ENCODE measurements at regions not wholly inside any gene's neighbourhood (a gene's known extent, or its start where the extent isn't known, plus 50 kb on each side); places are given as distances from the start of the nearest gene placed in this dataset.
"Not testable (repeated sequence)": the region's sequence is repeated elsewhere in the genome, so short reads cannot be mapped to it uniquely, and the experiment has no call there.

DNA sequence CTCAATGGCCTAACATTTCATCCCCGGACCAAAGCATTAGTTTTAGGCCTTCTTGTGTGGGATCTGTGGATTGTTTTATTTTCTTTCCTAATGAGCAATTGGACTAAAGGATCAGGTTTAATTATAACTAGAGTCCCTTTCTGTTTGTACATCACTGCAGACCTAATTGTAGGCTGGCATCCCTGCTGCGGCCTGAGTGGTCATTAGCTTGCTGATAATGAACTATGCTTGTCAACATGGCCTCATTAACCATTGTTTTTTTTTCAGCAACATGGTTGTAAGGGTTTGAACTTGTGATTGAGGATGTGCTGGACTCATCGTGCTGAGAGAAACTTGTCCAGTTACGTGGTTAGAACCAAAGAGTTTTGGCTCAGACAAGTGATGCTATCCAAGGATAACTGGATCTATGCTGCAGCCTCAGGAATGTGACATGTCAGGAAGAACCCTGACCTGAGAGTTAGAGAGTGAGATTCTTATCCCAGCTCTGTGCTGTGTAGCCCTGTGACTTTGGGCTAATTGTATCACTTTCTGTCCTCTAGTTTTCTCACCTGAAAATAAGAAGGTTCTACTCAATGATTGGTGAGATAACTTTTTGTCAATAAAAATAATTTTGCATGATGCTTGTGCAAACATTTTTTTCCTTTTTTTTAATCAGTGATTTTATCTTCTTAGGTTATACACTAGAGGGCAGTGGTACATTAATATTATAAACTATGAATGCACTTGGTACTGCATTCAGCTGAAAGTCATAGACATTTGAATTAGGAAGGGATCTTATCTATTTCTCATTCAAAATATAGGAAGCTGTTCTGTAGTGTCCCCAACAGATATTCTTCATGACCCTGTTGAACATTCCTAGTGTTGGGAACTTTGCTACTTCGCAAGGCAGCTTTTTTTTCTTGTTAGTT is 140.9 kb downstream of the RNF144B start:
- Histone ChIP-seq H3K9ac (no peak overlapping the region), H3K4me2 (no peak overlapping the region)

DNA sequence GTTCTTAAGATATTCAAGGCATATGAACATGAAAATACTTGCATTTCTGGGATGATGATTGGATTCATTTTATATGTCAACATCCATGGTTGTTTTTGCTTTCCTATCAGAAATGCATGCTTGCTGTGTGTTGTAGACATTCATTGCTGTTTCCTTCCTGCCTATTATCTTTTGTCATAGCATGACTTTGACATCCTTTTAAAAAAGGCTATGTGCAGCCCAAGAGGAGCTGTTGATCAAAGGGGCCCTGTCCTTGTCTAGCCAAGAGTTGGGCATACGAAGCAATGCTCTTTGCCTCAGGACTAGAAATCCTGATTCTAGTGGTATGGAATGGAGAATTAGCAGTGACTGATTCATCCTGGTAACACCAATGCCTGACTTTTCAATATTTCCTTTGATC is 143.1 kb downstream of the RNF144B start:
- no peak overlapping the region for H3K9ac ChIP-seq
- no peaks in the 10 kb centered on the region for H3K4me1 ChIP-seq
- H3K9me3 ChIP-seq = no peaks in the 10 kb centered on the region
- H3K27me3 ChIP-seq = no peaks in the 10 kb centered on the region
- H3K4me3 ChIP-seq = no peak overlapping the region
- H3K27ac ChIP-seq = no peak overlapping the region
- H3K36me3 ChIP-seq = no peaks in the 10 kb centered on the region
- no peaks in the 10 kb centered on the region for H4K20me1 ChIP-seq
- no peak overlapping the region for H3K4me2 ChIP-seq
- TF ChIP-seq Cebpa-rat (IDR thresholded peaks at IDR 0.05) = no peak

More for the DNA sequence above, 140.9 kb downstream of the RNF144B start:
- Histone ChIP-seq H3K27me3 (no peaks in the 10 kb centered on the region), H3K36me3 (no peaks in the 10 kb centered on the region), H3K9me3 (no peaks in the 10 kb centered on the region), H4K20me1 (no peaks in the 10 kb centered on the region), H3K27ac (no peak overlapping the region), H3K4me3 (no peak overlapping the region), H3K4me1 (no peaks in the 10 kb centered on the region)
- no peak for TF ChIP-seq Cebpa-rat (IDR thresholded peaks at IDR 0.05)

DNA sequence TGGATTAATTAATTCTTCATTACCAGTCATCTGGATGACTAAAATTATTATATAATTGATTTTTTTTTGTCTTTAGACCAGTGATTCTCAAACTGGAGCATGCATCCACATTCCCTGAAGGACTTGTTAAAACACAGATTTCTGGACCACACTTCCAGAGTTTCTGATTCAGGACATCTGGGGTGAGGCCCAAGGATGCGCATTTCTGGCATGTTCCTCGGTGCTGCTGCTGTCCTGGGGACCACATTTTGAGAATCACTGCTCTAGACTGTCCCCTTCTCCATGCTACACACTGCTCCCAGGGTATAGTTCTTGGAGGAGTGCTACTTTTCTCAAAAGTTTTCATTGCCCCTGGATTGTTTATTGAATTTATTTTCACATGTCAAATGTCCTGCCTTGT is 145.0 kb downstream of the RNF144B start:
- Histone ChIP-seq H3K4me1 (no peaks in the 10 kb centered on the region), H3K27me3 (no peaks in the 10 kb centered on the region), H3K4me2 (no peak overlapping the region), H3K36me3 (no peaks in the 10 kb centered on the region), H3K27ac (no peak overlapping the region), H3K4me3 (no peak overlapping the region), H3K9ac (no peak overlapping the region), H3K9me3 (no peaks in the 10 kb centered on the region), H4K20me1 (no peaks in the 10 kb centered on the region)
- no peak for TF ChIP-seq Cebpa-rat (IDR thresholded peaks at IDR 0.05)

DNA sequence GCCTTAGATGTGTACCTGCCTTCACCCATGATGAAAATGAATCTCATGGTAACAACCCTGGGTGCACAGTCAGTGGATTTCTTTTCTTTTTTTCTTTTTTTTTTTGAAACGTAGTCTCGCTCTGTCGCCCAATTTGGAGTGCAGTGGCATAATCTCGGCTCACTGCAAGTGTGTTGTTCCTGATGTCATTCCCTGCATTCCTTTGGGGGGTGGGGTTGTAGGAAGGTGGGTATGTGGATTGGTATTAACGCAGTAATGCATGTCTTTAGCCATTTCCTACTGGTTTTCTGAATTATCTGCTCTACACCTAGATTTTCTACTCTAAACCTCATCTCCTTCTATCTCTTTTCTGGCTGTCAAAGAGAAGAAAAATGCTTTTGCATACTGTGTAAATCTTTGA is 146.6 kb downstream of the RNF144B start:
- Histone ChIP-seq H3K36me3 (no peaks in the 10 kb centered on the region), H3K4me3 (no peak overlapping the region), H3K4me2 (no peak overlapping the region), H3K27ac (no peak overlapping the region), H4K20me1 (no peaks in the 10 kb centered on the region), H3K4me1 (no peaks in the 10 kb centered on the region), H3K9me3 (no peaks in the 10 kb centered on the region), H3K27me3 (no peaks in the 10 kb centered on the region), H3K9ac (no peak overlapping the region)
- TF ChIP-seq Cebpa-rat (IDR thresholded peaks at IDR 0.05) = no peak

DNA sequence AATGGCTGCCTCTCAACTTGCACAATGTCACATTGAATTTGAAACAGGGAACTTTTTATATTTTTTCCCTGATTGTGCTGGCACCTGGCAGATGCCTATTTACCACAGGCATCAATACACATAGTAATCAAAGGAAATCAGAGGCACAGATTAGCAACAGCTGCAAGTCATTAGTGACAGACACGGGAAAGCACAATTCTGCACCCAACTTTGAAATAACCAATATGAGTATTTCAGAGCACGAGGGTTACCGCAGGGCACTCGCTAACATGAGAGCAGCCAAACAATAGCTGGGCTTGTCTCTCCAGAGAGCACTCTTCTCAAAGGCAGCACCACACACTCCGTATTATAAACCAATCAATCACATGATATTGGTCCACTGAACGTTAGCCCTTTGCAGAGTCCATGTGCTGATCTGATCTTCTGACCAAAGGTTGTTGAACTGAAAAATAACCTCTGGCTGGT is 149.5 kb downstream of the RNF144B start:
- no peaks in the 10 kb centered on the region for H4K20me1 ChIP-seq
- no peak overlapping the region for H3K9ac ChIP-seq
- H3K27me3 ChIP-seq = no peaks in the 10 kb centered on the region
- no peak overlapping the region for H3K4me3 ChIP-seq
- TF ChIP-seq Cebpa-rat (IDR thresholded peaks at IDR 0.05) = no peak
- H3K4me2 ChIP-seq = no peak overlapping the region
- no peaks in the 10 kb centered on the region for H3K9me3 ChIP-seq
- H3K4me1 ChIP-seq = no peaks in the 10 kb centered on the region
- no peak overlapping the region for H3K27ac ChIP-seq
- no peaks in the 10 kb centered on the region for H3K36me3 ChIP-seq

DNA sequence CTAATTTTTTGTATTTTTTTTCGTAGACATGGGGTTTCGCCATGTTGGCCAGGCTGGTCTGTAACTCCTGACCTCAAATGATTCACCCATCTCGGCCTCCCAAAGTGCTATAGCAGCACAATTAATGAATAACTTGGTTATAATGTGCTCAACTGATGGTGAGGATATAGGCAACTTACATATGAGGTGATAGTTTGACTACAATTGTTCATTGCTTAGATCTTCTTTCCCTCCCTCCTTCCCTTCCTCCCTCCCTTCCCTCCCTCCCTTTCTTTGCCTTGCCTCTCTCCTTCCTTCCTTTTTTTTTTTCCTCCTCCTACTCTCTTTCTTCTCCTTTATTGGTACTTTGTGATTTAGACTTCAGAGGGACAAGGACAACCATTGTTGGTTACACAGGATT is 151.2 kb downstream of the RNF144B start:
- H3K27ac ChIP-seq = no peak overlapping the region
- no peak for TF ChIP-seq Cebpa-rat (IDR thresholded peaks at IDR 0.05)
- H3K4me2 ChIP-seq = no peak overlapping the region
- no peaks in the 10 kb centered on the region for H3K36me3 ChIP-seq
- H3K27me3 ChIP-seq = no peaks in the 10 kb centered on the region
- no peak overlapping the region for H3K4me3 ChIP-seq
- no peaks in the 10 kb centered on the region for H3K4me1 ChIP-seq
- no peaks in the 10 kb centered on the region for H4K20me1 ChIP-seq
- H3K9me3 ChIP-seq = peaks cover 5% of the 10 kb centered on the region
- H3K9ac ChIP-seq = no peak overlapping the region

DNA sequence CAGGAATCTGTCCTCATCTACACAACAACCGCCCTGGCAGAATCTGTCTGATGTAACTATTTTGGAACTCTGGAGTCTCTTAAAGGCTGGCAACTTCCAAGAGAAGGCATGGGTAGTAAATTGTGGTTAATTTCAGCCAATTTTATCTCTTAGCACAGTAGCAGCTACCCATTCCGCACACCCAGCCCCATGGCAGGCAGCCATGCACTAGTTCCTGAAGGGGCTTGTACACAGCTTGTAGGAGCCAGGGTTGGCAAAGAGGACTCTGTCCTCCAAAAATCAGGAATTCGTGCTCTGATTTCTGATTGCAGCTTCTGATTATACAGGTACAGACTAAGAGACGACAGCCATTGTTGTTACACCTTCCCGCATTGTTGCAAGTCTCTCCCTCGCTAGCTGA is 155.9 kb downstream of the RNF144B start:
- H3K4me3 ChIP-seq = no peak overlapping the region
- TF ChIP-seq Cebpa-rat (IDR thresholded peaks at IDR 0.05) = no peak
- no peaks in the 10 kb centered on the region for H3K36me3 ChIP-seq
- peaks cover 25% of the 10 kb centered on the region for H3K9me3 ChIP-seq
- no peaks in the 10 kb centered on the region for H3K27me3 ChIP-seq
- no peaks in the 10 kb centered on the region for H4K20me1 ChIP-seq
- H3K4me2 ChIP-seq = no peak overlapping the region
- no peaks in the 10 kb centered on the region for H3K4me1 ChIP-seq
- H3K9ac ChIP-seq = no peak overlapping the region
- H3K27ac ChIP-seq = no peak overlapping the region

DNA sequence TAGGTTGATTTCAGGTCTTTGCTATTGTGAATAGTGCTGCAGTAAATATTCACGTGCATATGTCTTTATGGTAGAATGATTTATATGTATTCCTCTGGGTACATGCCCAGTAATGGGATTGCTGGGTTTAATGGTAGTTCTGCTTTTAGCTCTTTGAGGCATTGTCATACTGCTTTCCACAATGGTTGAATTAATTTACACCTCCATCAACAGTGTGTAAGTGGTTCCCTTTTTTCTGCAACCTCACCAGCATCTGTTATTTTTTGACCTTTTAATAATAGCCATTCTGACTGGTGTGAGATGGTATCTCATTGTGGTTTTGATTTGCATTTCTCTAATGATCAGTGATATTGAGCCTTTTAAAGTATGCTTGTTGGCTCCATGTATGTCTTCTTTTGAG is 158.0 kb downstream of the RNF144B start:
- H3K36me3 ChIP-seq, H3K4me1 ChIP-seq, H3K27ac ChIP-seq, H3K27me3 ChIP-seq, H3K4me3 ChIP-seq, H4K20me1 ChIP-seq, H3K9ac ChIP-seq, H3K4me2 ChIP-seq: not testable (repeated sequence)
- H3K9me3 ChIP-seq = peaks cover 25% of the 10 kb centered on the region

DNA sequence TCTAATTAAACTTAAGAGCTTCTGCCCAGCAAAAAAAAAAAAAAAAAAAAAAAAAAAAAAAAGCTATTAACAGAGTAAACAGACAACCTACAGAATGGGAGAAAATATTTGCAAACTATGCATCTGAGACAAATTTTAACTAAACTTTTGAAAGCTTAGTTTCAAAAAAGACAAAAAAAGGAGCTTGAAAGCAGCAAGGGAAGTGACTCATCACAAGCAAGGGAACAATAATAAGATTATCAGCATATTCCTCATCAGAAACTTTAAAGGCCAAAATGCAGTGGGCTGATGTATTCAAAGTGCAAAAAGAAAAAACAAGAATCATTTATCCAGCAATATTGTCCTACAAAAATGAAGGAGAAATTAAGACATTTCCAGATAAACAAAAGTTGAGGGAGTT is 158.6 kb downstream of the RNF144B start:
- Histone ChIP-seq H3K4me3 (no peak overlapping the region), H3K4me1 (no peaks in the 10 kb centered on the region), H3K36me3 (no peaks in the 10 kb centered on the region), H3K27me3 (no peaks in the 10 kb centered on the region), H4K20me1 (no peaks in the 10 kb centered on the region), H3K9ac (no peak overlapping the region), H3K9me3 (peaks cover 25% of the 10 kb centered on the region), H3K4me2 (no peak overlapping the region), H3K27ac (no peak overlapping the region)
- TF ChIP-seq Cebpa-rat (IDR thresholded peaks at IDR 0.05) = no peak

DNA sequence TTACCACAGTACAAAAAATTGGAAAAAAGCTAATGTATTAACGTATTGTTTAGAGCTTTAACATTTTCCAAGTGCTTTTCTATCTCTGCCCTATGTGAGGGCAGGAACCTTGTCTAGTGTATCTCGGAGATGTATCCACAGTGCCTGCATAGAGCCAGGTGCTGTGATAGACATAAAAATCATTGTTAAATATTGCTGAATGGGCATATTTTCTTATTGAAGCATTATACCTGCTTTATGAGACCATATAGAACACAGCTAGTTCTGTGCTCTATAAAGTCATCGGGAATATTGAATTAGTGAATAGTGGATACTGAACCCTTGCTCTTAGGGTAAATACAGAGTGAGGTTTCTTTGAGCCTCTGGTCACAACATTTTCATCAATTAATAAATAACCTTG is 163.0 kb downstream of the RNF144B start:
- Histone ChIP-seq H4K20me1 (no peaks in the 10 kb centered on the region), H3K27ac (no peak overlapping the region), H3K4me1 (no peaks in the 10 kb centered on the region), H3K9me3 (peaks cover 3% of the 10 kb centered on the region), H3K9ac (no peak overlapping the region), H3K27me3 (no peaks in the 10 kb centered on the region), H3K4me3 (no peak overlapping the region), H3K4me2 (no peak overlapping the region), H3K36me3 (no peaks in the 10 kb centered on the region)
- no peak for TF ChIP-seq Cebpa-rat (IDR thresholded peaks at IDR 0.05)
